ENCODE measurements at regions not wholly inside any gene's neighbourhood (a gene's known extent, or its start where the extent isn't known, plus 50 kb on each side); places are given as distances from the start of the nearest gene placed in this dataset.

- no peak for DNase-seq (ENCODE audit: low read depth, low spot score)
- H4K20me1 ChIP-seq (ENCODE audit: control insufficient read depth, extremely low read depth, insufficient read depth, low read length), result no peaks in the 10 kb centered on the region
- H3K4me2 ChIP-seq (ENCODE audit: control insufficient read depth, extremely low read depth, insufficient read depth, low read depth, low read length), result no peak overlapping the region
- no peaks in the 10 kb centered on the region for H3K79me2 ChIP-seq (ENCODE audit: control insufficient read depth, insufficient read depth, low read length)
- no peak overlapping the region for H3K27ac ChIP-seq (ENCODE audit: control insufficient read depth, insufficient read depth, low read length)
- H3K9me1 ChIP-seq (ENCODE audit: control insufficient read depth, extremely low read depth, insufficient read depth, low read length), result no peaks in the 10 kb centered on the region
- FAIRE-seq, result no peak
- no peaks in the 10 kb centered on the region for H3K9me3 ChIP-seq (ENCODE audit: control insufficient read depth, low read depth, low read length)
- no peaks in the 10 kb centered on the region for H3K36me3 ChIP-seq (ENCODE audit: control insufficient read depth in 2 of 2, extremely low read depth in 1 of 2, insufficient read depth in 2 of 2, low read length in 2 of 2)
- dilution Hi-C loops (cut with MboI; ENCODE audit: extremely low pct_ligation_motif_present, low sequenced_read_pairs), result no loop called here
- H3K4me1 ChIP-seq (ENCODE audit: control insufficient read depth, extremely low read depth, insufficient read depth, low read length), result no peaks in the 10 kb centered on the region
- H3K27me3 ChIP-seq (ENCODE audit: control insufficient read depth, extremely low read depth, insufficient read depth, low read length), result no peaks in the 10 kb centered on the region
- H2AFZ ChIP-seq (ENCODE audit: control insufficient read depth, low read length), result no peak overlapping the region
- no peak overlapping the region for H3K4me3 ChIP-seq (ENCODE audit: control insufficient read depth in 2 of 3, extremely low read depth in 1 of 3, insufficient read depth in 2 of 3, low read depth in 1 of 3, low read length in 3 of 3)
- TF ChIP-seq EZH2 (IDR thresholded peaks at IDR 0.05; ENCODE audit: low read length), result no peak
- no peak for TF ChIP-seq CTCF (optimal IDR thresholded peaks at IDR 0.05 in 1 of 3, IDR thresholded peaks at IDR 0.05 in 1 of 3, conservative IDR thresholded peaks at IDR 0.05 in 1 of 3; ENCODE audit: extremely low read depth in 1 of 3, insufficient read depth in 2 of 3, low read length in 3 of 3)
- H3K9ac ChIP-seq (ENCODE audit: control insufficient read depth, extremely low read depth, insufficient read depth, low read length), result no peak overlapping the region
These were observed 133.6 kb upstream of the VAMP7 start for GRCh38 chrX:155747520-155747919.

GRCh38 chrX:155745792-155746191 lies 133.0 kb upstream of the TMLHE start:
- H3K4me2 ChIP-seq (ENCODE audit: control insufficient read depth, extremely low read depth, insufficient read depth, low read depth, low read length), result no peak overlapping the region
- H3K36me3 ChIP-seq (ENCODE audit: control insufficient read depth in 2 of 2, extremely low read depth in 1 of 2, insufficient read depth in 2 of 2, low read length in 2 of 2), result no peaks in the 10 kb centered on the region
- no peaks in the 10 kb centered on the region for H4K20me1 ChIP-seq (ENCODE audit: control insufficient read depth, extremely low read depth, insufficient read depth, low read length)
- H3K4me1 ChIP-seq (ENCODE audit: control insufficient read depth, extremely low read depth, insufficient read depth, low read length), result no peaks in the 10 kb centered on the region
- DNase-seq (ENCODE audit: low read depth, low spot score) (no peak), FAIRE-seq (no peak)
- no peaks in the 10 kb centered on the region for H3K9me1 ChIP-seq (ENCODE audit: control insufficient read depth, extremely low read depth, insufficient read depth, low read length)
- H3K9me3 ChIP-seq (ENCODE audit: control insufficient read depth, low read depth, low read length), result no peaks in the 10 kb centered on the region
- H3K4me3 ChIP-seq (ENCODE audit: control insufficient read depth in 2 of 3, extremely low read depth in 1 of 3, insufficient read depth in 2 of 3, low read depth in 1 of 3, low read length in 3 of 3), result no peak overlapping the region
- H3K27ac ChIP-seq (ENCODE audit: control insufficient read depth, insufficient read depth, low read length), result no peak overlapping the region
- no peaks in the 10 kb centered on the region for H3K79me2 ChIP-seq (ENCODE audit: control insufficient read depth, insufficient read depth, low read length)
- TF ChIP-seq EZH2 (IDR thresholded peaks at IDR 0.05; ENCODE audit: low read length) (no peak), CTCF (optimal IDR thresholded peaks at IDR 0.05 in 1 of 3, IDR thresholded peaks at IDR 0.05 in 1 of 3, conservative IDR thresholded peaks at IDR 0.05 in 1 of 3; ENCODE audit: extremely low read depth in 1 of 3, insufficient read depth in 2 of 3, low read length in 3 of 3) (no peak)
- dilution Hi-C loops (cut with MboI; ENCODE audit: extremely low pct_ligation_motif_present, low sequenced_read_pairs), result no loop called here
- no peaks in the 10 kb centered on the region for H3K27me3 ChIP-seq (ENCODE audit: control insufficient read depth, extremely low read depth, insufficient read depth, low read length)
- no peak overlapping the region for H2AFZ ChIP-seq (ENCODE audit: control insufficient read depth, low read length)
- H3K9ac ChIP-seq (ENCODE audit: control insufficient read depth, extremely low read depth, insufficient read depth, low read length), result no peak overlapping the region
